Urinary bladder (tissue), 3 donors: ENCODE measurements at regions not wholly inside any gene's neighbourhood (a gene's known extent, or its start where the extent isn't known, plus 50 kb on each side); places are given as distances from the start of the nearest gene placed in this dataset.
"Not testable (repeated sequence)": the region's sequence is repeated elsewhere in the genome, so short reads cannot be mapped to it uniquely, and the experiment has no call there.

ENCODE experiments used
- DNase-seq: peaks from one replicate; pipeline ENCODE4 v3.0.0-alpha.2; 2015; ENCODE audit errors: extremely low spot score
- H3K27ac ChIP-seq: one replicate; pipeline ENCODE4 v1.5.1; 2013; ENCODE audit warnings: low read depth, mild to moderate bottlenecking, moderate library complexity
- H3K36me3 ChIP-seq: one replicate; pipeline ENCODE4 v1.6.1; 2013; ENCODE audit warnings: mild to moderate bottlenecking, moderate library complexity; ENCODE audit not compliant: insufficient read depth
- H3K4me1 ChIP-seq: one replicate; pipeline ENCODE4 v1.6.1; 2013; ENCODE audit warnings: mild to moderate bottlenecking, moderate library complexity; ENCODE audit not compliant: insufficient read depth
- H3K4me3 ChIP-seq: one replicate; pipeline ENCODE4 v1.5.1; 2013; ENCODE audit warnings: low read depth, low read length
- WGBS: extraction: QIAGEN DNeasy Blood & Tissue Kit; methylation state at CpG from one replicate; pipeline ENCODE4 v1.1.7; 2013; 5-methylcytosine and 5-hydroxymethylcytosine counted together
- donor health status: healthy with polysubstance abuse.
- donor health status: healthy.

DNA sequence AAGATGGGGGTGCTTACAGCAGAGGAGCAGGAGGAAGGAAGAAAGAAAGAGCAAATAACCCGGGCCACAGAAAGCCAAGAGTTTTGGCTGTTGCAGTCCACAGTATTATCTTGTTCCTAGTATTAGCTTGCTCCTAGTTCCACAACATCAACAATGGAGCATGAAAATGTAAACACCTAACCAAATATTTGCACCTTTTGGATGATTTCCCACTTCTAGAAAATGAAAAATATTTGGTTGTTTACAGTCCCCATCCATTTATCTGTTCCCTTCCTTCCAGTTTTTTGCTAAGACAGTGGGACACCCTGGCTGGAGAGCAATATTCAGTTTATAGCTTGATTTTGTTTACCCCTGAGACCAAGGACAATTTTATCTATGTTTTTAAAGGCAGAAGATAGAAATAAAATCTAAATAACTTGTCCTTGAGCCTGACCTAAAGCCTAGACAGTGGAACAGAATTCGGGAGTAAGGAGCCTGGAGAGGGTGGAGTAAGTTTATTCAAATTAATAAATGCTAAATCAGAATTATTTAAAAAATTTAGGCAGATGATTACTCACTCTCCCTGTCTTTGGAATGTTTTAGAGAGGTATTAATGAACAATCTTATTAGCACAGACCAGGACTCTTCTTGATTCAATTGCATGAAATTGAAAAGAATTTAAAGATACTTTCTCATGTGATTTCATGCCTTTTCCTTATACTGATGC lies 51.6 kb downstream of the RESF1 start:
- DNase-seq = no peak
- H3K27ac ChIP-seq = no peak overlapping the region
- H3K36me3 ChIP-seq = no peaks in the 10 kb centered on the region
- H3K4me3 ChIP-seq = no peak overlapping the region
- no peaks in the 10 kb centered on the region for H3K4me1 ChIP-seq
- 29% methylated on average over 2 of the region's 2 CpGs for WGBS

DNA sequence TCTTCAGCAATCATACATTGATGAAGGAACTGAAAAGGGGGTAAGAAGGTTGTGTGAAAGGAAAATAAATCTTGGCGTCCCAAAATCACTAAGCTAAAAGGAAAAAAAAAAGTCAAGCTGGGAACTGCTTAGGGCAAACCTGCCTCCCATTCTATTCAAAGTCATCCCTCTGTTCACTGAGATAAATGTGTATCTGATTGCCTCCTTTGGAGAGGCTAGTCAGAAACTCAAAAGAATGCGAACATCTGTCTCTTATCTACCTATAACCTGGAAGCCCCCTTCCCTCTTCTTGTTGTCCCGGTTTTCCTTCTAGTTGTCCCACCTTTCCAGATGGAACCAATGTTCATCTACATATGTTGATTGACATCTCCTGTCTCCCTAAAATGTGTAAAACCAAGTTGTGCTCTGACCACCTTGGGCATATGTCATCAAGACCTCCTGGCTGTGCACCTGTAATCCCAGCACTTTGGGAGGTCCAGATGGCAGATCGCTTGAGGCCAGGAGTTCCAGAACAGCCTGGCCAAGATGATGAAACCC lies 53.1 kb downstream of the RESF1 start:
- Histone ChIP-seq H3K4me1 (no peaks in the 10 kb centered on the region), H3K4me3 (no peak overlapping the region), H3K36me3 (no peaks in the 10 kb centered on the region), H3K27ac (no peak overlapping the region)
- 95% methylated on average over 4 of the region's 4 CpGs for whole genome bisulfite sequencing
- DNase-seq = no peak

DNA sequence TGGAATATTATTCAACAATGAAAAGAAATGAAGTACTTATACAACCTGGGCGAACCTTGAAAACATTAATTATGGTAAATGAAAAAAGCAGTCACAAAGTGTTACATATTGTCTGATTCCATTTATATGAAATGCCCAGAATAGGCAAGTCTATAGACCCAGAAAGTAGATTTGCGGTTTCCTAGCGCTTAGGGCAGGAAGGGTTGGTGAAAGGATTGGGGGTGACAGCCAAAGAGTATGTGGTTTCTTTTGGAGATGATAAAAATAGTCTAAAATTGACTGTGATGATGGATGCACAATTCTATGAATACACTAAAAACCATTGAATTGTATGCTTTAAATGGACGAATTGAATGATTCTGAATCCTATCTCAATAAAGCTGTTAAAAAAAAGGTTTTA lies 55.8 kb downstream of the RESF1 start:
- no peak for DNase-seq
- no peak overlapping the region for H3K27ac ChIP-seq
- H3K4me1 ChIP-seq = no peaks in the 10 kb centered on the region
- H3K4me3 ChIP-seq = no peak overlapping the region
- H3K36me3 ChIP-seq = no peaks in the 10 kb centered on the region
- WGBS = 95% methylated on average over 4 of the region's 4 CpGs

DNA sequence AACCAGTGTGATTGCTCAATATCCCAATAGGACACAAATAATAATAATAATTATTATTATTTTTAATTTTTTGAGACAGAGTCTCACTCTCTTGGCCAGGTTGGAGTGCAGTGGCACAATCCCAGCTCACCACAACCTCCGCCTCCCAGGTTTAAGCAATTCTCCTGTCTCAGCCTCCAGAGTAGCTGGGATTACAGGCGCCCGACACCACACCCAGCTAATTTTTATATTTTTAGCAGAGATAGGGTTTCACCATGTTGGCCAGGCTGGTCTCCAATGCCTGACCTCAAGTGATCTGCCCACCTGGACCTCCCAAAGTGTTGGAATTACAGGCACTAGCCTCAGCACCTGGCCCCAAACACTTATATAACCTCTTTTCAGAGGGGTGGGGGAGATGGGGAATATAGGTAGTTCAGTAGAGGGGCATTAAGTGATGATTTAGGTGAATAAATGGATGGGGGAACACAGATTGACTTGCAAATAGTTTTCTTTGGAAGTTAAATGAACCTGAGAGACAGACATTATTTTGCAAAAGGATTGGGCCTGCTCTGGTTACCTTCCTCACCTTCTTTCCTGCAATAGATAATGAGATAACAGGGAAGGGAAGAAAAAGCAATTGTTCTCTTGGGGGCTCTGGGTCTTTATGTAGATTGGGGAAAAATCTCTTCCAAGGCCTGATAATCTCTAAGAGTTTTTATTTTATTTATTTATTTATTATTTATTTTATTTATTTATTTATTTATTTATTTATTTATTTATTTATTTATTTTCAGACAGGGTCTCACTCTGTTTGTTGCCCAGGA lies 57.7 kb downstream of the RESF1 start:
- no peak overlapping the region for H3K27ac ChIP-seq
- H3K36me3 ChIP-seq = no peaks in the 10 kb centered on the region
- DNase-seq = no peak
- no peaks in the 10 kb centered on the region for H3K4me1 ChIP-seq
- H3K4me3 ChIP-seq = no peak overlapping the region
- WGBS = 99% methylated on average over 3 of the region's 3 CpGs

DNA sequence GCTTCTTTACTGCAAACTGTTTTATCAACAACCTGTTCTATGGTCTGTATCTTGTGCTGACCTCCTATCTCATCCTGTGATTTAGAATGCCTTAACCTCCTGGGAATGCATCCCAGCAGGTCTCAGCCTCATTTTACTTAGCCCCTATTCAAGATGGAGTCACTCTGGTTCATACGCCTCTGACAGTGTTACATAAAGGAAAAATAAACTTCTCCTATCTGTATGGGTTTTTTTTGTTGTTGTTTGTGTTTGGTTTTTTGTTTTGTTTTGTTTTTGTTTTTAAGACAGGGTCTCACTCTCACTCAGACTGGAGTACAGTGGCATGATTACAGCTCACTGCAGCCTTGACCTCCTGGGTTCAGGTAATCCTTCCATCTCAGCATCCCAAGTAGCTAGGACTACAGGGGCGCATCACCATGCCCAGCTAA lies 62.1 kb downstream of the RESF1 start:
- Histone ChIP-seq H3K4me1 (no peaks in the 10 kb centered on the region), H3K27ac (no peak overlapping the region), H3K36me3 (no peaks in the 10 kb centered on the region), H3K4me3 (no peak overlapping the region)
- DNase-seq = no peak
- 94% methylated on average over 2 of the region's 2 CpGs for WGBS

DNA sequence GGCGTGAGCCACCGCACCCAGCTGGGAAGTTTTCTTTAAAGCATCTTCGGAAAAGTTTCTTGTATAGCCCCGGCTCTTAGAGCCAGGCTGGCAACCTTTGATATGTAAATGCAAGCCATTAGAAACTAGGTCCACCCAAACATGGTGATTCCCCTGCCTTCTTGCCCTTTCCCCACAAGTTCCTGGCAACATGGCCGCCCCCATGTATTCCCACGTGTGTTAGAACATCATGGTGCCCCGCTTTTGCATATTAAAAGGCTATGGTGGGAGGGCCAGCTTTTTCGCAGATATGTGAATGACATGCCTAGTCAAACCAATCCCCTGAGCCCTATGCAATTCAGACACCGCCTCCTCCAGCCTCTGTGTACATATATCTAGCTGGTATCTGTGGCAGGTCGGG lies 63.2 kb downstream of the RESF1 start:
- not testable (repeated sequence) for H3K36me3 ChIP-seq, H3K4me1 ChIP-seq, H3K4me3 ChIP-seq, DNase-seq, H3K27ac ChIP-seq
- WGBS = 95% methylated on average over 10 of the region's 10 CpGs

DNA sequence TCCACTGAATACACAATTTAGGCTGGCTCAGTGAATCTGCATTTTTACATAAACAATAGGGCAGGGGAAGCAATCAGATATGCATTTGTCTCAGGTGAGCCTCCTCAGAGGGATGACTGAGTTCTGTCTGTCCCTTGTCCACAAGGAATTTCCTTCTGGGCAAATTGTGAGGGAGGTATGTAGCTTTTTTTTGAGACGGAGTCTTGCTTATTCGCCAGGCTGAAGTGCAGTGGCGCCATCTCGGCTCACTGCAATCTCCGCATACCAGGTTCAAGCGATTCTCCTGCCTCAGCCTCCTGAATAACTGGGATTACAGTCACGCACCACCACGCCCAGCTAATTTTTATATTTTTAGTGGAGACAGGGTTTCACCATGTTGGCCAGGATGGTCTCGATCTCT lies 64.6 kb downstream of the RESF1 start:
- not testable (repeated sequence) for DNase-seq, H3K4me1 ChIP-seq, H3K36me3 ChIP-seq, H3K4me3 ChIP-seq, H3K27ac ChIP-seq
- 97% methylated on average over 9 of the region's 9 CpGs for whole genome bisulfite sequencing

DNA sequence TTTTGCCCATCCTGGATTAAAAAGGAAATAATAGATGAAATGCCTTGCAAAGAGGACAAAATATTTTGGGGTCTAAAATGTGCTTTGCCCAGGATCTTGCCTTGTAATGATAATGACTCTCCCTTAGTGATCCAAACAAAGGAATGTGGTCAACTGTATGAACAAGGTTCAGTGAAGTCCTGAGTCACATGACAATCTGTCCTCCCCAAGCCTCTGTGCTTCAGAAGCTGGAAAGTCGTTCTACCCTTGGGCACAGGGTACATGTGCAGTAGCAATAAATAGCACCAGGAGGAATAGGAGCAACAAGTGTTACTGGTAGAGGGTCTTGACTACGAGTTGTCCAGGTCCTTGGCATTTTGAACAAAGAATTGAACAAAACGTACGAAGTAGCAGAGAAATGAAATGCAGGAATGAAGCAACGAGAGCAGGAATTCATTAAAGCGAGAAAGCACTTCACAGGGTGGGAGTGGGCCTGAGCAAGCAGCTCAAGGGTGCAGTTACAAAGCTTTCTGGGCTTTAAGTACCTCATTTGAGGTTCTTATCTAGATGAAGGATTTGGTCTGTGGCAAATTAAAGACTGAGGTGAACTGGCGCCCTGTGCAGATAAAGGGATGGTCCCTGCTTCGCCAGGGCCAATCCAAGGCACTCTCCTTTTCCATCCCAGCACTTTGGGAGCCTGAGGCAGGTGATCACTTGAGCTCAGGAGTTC lies 65.8 kb downstream of the RESF1 start:
- 76% methylated on average over 8 of the region's 8 CpGs for WGBS
- H3K27ac ChIP-seq = no peak overlapping the region
- no peaks in the 10 kb centered on the region for H3K4me1 ChIP-seq
- H3K4me3 ChIP-seq = no peak overlapping the region
- no peaks in the 10 kb centered on the region for H3K36me3 ChIP-seq
- no peak for DNase-seq

DNA sequence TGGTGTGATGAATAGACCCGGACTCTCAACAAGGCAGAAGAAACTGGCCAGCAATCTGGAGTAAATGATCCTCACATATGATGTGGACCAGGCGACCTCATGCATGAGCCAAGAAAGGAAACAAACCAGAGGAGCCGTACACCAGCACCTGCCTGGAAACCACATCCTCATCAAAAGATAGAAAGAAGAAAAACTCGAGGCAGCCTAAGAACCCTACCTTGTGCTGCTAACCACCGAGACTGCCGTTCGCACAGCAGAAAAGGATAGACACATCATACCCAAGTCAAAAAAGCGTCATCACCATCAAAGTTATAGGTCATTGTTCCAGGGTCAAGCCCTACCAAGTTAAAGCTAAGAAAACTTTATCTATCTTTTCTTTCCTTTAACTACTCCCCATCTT lies 66.7 kb downstream of the RESF1 start:
- Histone ChIP-seq H3K27ac (no peak overlapping the region), H3K4me1 (no peaks in the 10 kb centered on the region), H3K4me3 (no peak overlapping the region), H3K36me3 (no peaks in the 10 kb centered on the region)
- no peak for DNase-seq
- 84% methylated on average over 8 of the region's 8 CpGs for WGBS

DNA sequence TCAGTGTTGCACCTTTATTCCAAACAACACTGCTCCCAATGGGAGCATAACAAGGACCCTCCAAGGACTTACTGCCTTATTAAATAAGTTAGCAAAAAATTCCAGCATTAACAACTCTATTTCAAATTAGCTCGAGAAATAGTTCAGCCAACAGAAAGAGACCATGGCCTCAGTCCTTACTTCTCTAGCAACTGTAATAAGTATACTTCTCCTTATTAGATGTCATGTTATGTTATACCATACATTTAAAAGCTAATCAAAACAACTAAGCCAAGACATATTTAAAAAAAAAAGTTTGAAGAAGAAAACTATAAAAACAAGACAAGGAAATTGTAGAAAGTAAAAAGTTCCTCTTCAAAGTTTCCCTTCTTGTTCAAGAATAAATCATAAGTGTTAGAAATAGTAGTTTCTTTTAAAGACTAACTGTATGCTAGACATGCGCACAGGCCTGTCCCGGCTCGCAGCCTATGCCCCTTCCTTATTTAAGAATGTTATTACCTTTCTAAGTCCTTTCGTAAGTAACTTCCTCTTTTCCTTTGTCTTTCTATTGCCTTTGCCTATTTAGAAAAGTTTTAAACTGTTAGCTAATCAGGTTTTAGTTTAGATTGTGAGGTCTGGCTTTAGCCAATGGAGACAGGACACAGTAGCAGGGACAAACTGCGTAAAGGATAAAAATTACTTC lies 68.6 kb downstream of the RESF1 start:
- no peak overlapping the region for H3K27ac ChIP-seq
- H3K36me3 ChIP-seq = no peaks in the 10 kb centered on the region
- H3K4me3 ChIP-seq = no peak overlapping the region
- 88% methylated on average over 6 of the region's 6 CpGs for WGBS
- DNase-seq = no peak
- H3K4me1 ChIP-seq = no peaks in the 10 kb centered on the region

DNA sequence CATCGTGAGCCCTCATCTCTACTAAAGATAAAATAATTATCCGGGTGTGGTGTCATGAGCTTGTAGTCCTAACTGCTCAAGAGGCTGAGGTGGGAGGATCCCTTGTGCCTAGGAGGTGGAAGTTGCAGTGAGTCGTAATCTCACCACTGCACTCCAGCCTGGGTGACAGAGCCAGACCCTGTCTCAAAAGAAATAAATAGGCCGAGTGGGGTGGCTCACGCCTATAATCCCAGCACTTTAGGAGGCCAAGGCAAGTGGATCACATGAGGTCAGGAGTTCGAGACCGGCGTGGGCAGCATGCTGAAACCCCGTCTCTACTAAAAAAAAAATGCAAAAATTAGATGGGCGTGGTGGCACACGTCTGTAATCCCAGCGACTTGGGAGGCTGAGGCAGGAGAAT lies 70.9 kb downstream of the RESF1 start:
- DNase-seq = no peak
- 92% methylated on average over 12 of the region's 12 CpGs for WGBS
- H3K4me1 ChIP-seq = no peaks in the 10 kb centered on the region
- no peak overlapping the region for H3K27ac ChIP-seq
- no peaks in the 10 kb centered on the region for H3K36me3 ChIP-seq
- no peak overlapping the region for H3K4me3 ChIP-seq

DNA sequence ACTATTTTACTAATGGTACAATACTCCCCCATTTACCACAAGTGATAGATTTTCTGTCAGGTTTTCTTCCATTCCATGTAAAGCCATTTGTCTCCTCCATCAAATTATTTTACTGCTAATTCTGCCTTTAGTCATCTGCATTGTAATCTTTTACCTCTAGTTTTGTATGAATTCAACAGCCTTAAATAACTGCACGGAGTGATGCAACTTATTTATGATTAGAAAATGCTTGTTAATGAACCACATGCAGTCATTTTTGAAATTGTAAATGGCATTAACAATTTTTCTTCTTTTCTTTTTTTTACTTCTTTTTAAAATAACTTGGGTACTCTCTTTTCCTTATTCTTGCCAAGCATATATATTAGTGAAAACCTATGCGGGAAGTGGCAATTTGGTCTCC lies 71.5 kb downstream of the RESF1 start:
- Histone ChIP-seq H3K4me1 (no peaks in the 10 kb centered on the region), H3K36me3 (no peaks in the 10 kb centered on the region), H3K27ac (no peak overlapping the region), H3K4me3 (no peak overlapping the region)
- WGBS = 91% methylated on average over 2 of the region's 2 CpGs
- DNase-seq = no peak

DNA sequence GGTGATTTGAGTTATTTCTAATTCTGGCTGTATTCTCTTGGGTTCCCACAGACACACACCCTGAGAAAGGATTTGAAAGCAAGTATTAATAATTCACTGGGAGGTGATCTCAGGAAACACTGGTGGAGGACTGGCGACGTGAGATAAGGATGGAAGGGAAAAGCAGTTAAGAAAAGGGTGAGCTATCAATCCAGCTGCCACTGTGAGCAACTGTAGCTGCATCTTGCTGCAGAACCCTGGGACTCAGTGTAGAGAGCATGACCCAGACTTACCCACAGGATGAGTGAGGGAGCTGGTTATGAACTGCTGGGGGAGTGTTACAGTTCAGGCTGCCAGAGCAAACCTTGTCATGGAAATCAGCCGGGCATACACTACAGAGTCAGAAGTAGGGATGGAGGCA lies 71.9 kb downstream of the RESF1 start:
- H3K27ac ChIP-seq = no peak overlapping the region
- no peak overlapping the region for H3K4me3 ChIP-seq
- no peaks in the 10 kb centered on the region for H3K36me3 ChIP-seq
- H3K4me1 ChIP-seq = no peaks in the 10 kb centered on the region
- no peak for DNase-seq
- 68% methylated on average over 3 of the region's 3 CpGs for WGBS
